GM19468 (cell line): ENCODE measurements at regions not wholly inside any gene's neighbourhood (a gene's known extent, or its start where the extent isn't known, plus 50 kb on each side); places are given as distances from the start of the nearest gene placed in this dataset.
"Not testable (repeated sequence)": the region's sequence is repeated elsewhere in the genome, so short reads cannot be mapped to it uniquely, and the experiment has no call there.

Source experiments
- ATAC-seq: cut with Tn5 transposase; IDR thresholded peaks from one replicate; pipeline ENCODE4 v1.9.1; 2021; ENCODE audit warnings: mild to moderate bottlenecking, moderate library complexity, moderate number of reproducible peaks; ENCODE audit not compliant: unreplicated experiment; ENCODE audit errors: extremely low read depth

DNA sequence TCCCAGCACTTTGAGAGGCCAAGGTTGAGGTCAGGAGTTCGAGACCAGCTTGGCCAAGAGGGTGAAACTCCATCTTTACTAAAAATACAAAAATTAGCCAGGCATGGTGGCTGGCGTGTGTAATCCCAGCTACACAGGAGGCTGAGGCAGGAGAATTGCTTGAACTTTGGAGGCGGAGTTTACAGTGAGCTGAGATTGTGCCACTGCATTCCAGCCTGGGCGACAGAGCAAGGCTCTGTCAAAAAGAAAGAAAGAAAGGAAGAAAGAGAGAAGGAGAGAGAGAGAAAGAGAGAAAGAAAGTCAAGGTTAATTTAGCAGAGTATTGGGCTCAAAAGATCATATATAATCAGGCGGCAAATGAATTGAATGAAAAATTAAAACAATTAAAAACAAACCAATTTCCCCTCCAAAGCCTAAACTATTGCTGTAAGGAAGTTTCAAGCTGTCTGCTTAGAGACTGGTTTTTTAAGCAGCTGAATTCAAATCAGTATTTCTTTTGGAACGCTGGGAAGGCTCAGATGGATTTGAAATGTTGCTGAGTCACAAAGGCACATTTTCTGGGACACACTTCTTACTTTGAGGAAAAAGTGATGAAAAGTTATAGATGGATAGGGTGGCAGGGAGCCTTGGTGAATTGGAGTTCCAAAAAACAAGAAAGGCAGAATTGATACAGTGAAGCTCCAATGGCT, 81.3 kb upstream of the BHLHE40 start:
- no peak for ATAC-seq

DNA sequence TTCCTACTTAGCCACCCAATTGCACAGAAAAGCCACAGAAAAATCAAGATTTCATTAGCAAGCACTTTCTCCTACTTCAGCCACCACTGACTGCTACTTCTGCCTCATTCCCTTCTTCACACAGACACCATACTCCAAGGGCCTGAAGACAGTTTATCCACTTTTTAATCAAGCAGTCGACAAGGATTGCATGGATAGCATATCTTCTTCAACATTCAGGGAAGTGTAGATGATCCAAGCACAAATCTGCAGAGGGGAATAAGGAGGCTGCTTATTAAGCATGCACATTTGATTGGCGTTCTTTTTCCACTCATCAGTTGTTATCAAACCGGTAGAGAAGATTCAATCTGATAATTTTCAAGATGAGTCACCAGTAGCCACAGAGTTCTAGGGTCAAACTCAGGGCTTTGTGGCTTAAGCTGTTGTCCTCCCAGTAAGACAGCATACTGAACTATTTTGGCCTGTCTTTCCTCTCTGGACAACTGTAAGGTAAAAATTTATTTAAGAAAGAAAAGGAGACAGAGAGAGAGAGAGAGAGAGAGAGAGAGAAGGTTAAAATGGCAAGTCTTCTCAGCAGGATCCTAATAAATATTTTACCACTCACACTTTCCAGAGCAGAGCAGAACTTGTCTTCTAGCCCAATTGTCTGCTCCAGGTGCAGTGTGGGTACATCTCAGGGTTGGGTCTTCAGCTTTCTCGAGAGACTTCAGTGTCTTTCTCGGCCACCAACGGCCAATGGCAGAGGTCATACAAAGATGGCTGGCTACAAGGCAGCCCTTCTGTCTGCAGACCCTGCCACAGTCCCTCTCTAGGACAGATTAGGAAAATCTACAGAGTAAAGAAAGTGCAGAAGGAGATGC, 80.6 kb upstream of the BHLHE40 start:
- peak; percentile 91 for ATAC-seq

DNA sequence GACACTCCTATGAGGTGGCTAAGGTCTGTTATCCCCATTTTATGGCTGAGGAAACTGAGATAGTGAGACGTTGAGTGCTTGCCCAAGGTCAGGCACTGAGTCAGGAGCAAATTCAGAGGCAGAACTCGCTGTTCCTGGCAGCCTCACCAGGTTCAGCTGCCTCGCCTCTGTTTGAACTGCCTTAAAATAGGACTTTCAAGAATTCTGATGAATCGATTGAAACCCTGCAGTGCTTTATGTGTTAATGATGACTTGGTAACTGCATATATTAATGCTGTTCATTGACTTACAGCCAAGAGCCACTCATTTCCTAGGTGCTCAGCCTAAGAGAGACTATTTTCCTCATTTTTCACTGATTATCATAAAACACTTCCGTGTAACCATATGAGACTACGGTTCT, 79.5 kb upstream of the BHLHE40 start:
- ATAC-seq, result no peak

DNA sequence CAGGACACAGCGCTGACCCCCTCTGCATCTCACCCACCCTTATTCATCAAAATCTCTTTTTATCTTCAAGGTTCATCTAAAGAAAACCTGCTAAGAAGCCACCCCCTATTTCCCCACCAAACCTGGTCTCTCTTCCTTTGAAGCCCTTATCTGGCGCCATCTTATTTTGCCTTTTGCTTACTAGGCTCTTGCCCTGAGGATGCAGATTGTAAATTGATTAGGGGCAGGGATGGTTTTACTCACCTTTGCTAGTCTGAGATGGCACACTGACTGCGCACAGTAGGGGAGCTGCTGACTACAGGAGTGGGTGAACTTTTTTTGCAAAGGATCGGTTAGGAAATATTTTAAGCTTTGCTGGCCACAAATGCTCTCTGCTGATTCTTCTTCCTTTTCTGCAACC, 78.9 kb upstream of the BHLHE40 start:
- ATAC-seq, result no peak

DNA sequence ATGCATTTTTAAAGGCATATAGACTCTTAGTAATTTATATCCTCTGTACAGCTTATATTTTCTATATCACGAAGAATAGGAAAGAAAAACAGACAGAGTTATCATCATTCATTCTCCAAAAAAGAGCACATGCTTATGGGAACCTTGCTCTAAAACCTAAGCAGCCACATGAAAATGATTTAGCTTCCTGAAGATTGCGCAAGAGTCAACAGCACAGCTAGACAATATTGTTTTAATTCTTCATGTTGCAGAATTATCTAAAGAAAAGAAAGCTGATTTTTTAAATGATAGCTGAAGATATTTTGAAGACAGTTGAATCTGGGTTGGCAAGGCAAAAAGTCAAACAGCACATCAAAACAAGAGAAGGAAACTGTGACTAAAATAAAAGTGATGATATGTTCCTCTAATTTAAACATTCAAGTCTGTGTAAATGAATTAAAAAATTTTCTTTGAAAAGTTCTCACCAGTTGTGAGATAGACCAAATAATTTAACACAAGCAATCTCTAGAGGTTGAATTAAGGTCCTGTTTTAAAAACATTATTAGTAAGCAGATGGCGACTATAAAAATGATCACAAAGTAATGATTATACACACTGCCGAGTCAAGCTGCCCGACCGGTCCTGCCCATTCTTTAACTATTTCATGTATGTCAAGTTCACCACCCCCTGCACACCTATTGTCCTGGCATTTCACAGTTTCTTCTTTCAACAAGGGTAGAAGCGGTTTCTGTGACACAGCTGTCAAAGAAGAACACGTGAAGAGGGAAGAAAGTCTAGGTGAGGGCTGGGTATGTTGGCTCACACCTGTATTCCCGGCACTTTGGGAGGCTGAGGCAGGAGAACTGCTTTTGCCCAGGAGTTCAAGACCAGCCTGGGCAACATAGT, 74.2 kb upstream of the BHLHE40 start:
- no peak for ATAC-seq

DNA sequence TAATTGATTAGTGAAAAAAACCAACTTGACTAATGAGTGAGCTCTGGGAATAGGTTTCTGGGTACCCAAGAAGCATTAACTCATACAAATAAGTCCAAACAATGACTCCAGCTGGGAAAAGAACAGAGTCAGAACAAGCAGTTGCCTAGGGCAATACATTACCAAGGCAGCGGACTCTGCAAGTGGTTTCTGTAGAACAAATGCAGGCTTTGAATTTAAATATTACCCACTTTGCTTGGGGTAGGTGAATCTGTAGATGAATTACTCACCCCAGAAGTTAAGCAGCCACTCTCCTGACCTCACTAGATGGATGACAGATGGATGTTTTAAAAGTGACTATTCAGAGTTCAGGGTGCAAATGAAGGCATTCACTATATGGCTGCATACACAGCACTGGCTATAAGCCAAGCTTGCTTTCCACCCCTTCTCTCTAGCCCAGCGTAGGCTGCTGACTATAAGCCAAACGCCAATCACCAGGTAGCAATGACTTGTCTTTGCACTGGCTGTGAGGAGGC, 73.1 kb upstream of the BHLHE40 start:
- no peak for ATAC-seq

DNA sequence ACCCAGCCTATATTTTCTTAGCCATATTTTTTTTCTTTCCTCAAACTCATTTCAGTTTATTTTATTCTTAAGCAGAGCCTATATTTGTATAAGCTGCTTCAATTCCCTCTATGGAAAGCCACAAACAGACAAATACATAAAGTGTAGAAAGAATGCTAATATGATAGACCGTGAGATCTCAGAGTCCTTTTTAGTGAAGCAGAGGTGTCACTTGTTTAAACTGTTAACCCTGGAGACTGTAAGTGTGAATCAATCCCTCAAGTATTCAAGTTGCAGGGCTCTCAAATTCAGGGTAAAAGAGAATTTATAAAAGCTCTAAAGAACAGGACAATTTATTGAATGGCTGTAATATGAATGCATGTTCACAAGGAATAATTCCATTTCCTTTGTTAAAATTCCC, 72.2 kb upstream of the BHLHE40 start:
- ATAC-seq, result no peak

DNA sequence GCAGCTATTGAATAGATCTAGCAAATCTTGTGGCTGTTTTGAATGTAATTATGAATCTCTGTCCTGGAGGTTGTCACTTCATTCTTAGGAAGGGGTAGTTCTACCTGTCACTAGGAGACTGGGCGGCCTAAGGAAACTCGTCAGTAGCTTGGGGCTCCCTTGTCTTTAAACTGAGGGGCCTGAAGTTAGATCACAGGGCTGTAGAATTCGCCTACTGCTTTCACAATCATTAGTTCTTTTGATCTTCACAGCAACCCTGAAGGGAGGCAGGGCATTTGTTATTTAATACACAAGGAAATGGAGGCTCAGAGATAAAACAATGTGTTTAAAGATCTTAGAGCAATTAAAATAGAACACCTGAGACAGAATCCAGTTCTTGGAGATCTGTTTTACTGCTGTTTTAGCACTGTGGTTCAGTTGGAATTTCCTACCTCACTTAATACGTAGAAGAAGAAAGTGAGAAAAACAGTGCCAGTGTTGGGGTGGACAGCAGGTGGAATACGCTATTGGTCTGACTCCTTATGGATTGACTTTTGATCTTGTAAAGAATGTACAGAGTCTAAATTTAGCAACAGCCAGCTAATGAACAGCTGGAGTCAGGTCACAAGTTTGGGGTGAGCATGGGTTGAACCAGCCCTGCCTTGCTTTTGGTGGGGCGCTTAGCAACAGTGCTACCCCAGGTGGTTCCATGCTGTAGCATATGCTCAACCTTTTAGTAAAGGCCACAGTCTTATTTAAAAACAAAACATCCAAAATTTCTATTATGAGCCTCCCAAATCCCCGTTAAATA, 71.4 kb upstream of the BHLHE40 start:
- ATAC-seq, result no peak

DNA sequence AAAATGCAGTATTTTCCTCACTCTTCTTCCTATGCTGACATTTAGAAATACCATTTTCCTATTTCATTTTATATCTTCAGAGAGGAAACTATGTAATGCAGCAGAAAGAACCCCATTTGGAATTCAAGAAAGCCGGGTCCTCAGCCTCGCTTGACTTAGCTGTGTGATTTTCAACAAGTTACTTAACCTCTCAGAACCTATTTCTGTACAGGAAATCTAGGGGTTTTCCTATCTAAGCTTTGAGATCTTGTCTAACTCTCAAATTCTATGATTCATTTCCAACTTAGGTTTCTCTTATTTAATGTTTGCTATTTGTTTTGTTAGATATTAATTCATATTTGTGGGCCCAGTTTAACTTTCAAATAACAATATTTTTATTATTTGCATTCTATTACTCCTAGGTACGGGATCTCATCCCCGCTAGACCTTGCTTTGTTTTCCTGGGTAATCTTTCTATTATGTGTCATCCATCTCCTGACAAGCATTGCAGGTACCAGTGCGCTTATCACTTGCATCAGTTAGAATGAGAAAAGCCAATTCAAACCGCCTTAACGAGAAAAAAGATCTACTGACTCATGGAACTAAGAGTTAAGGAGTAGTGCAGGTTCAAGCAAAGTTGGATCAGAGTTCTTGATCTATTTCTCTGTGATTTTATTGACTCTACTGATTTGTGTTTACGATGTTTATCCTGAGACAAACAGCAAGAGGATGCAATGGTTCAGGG, 70.6 kb upstream of the BHLHE40 start:
- no peak for ATAC-seq

DNA sequence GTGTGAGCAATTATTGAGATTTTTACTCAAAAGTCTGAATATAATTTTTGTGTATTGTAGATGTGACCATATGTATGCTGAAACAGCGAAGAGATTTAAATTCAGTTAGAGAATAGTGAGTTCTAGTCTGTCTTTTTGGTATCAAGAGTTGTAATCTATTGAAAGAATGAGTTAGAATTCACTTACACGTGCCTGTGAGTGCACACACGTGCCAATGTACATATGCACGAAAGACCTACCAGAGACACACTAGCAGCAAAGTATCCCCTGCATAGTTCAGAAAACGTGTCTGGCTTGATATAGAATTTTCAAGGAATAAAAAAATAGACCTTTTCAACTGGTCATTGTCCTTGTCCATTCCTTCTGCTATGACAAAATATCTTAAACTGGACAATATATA, 64.8 kb upstream of the BHLHE40 start:
- ATAC-seq, result no peak

DNA sequence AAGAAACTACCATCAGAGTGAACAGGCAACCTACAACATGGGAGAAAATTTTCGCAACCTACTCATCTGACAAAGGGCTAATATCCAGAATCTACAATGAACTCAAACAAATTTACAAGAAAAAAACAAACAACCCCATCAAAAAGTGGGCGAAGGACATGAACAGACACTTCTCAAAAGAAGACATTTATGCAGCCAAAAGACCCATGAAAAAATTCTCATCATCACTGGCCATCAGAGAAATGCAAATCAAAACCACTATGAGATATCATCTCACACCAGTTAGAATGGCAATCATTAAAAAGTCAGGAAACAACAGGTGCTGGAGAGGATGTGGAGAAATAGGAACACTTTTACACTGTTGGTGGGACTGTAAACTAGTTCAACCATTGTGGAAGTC, 57.6 kb upstream of the BHLHE40 start:
- ATAC-seq, result not testable (repeated sequence)

DNA sequence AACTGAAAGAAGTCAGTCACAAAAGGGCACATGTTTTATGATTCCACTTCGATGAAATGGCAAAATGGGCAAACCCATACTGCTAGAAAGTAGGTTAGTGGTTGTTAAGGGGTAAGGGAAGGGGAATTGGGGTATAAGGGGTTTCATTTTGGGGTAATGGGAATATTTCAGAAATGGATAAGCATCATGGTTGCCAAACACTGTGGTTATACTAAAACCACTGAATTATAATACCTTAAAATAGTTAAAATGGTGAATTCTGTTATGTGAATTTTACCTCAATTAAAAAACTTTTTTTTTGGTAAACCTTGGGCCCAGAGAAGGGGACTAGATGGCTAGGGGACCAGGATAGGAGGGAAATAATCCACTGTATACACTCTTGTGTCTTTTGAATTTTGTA, 52.3 kb upstream of the BHLHE40 start:
- ATAC-seq, result no peak

DNA sequence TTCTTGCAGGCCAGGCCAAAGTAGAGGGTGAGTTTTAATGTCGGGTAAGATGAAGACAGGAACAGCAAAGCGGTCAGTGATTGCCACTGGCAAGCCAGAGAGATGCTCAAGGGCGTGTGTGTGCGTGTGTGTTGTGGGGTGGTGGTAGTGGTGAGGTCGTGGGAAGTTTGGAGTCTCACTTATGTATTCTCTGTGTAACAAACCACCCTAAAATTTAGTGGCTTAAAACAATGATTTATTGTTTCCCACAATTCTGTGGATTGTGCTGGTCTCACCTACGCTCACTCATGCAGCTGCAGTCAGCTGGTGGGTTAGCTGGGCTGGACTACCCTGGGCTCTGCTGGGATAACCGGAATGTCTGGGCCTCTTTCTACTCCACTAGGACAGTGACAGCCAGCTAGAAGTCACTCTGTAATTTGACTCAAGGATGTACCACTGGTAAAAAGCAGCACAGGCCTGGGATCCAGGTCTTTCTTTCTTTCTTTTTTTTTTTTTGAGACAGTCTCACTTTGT, 50.9 kb upstream of the BHLHE40 start:
- ATAC-seq, result no peak
